WTC11 (cell line): ENCODE measurements at regions not wholly inside any gene's neighbourhood (a gene's known extent, or its start where the extent isn't known, plus 50 kb on each side); places are given as distances from the start of the nearest gene placed in this dataset.

ENCODE experiments used
- CTCF ChIP-seq: fragments of 200-600 bp; IDR thresholded peaks from 2 replicates; pipeline ENCODE4 v1.8.0; 2022; ENCODE audit warnings: antibody characterized with exemption
- FOXP4 ChIP-seq: sonication (generic); formaldehyde crosslinking; IDR thresholded peaks from 2 replicates; pipeline ENCODE4 v1.8.0; 2022; ENCODE audit warnings: mild to moderate bottlenecking, missing genetic modification reagents
- HMGXB4 ChIP-seq: sonication (generic); formaldehyde crosslinking; IDR thresholded peaks from 2 replicates; pipeline ENCODE4 v1.8.1; 2023; ENCODE audit warnings: mild to moderate bottlenecking, moderate library complexity, missing genetic modification reagents
- JAZF1 ChIP-seq: fragments of 250-450 bp; sonication (Bioruptor Pico); IDR thresholded peaks from 2 replicates; pipeline ENCODE4 v1.9.0; 2021; ENCODE audit warnings: moderate library complexity, mild to moderate bottlenecking, inconsistent platforms
- JUN ChIP-seq: sonication (generic); formaldehyde crosslinking; IDR thresholded peaks from 2 replicates; pipeline ENCODE4 v1.8.0; 2023; ENCODE audit warnings: mild to moderate bottlenecking, missing genetic modification reagents
- NR2C2 ChIP-seq: sonication (generic); formaldehyde crosslinking; IDR thresholded peaks from 2 replicates; pipeline ENCODE4 v1.8.0; 2022; ENCODE audit warnings: mild to moderate bottlenecking, missing genetic modification reagents
- SP1 ChIP-seq: sonication (generic); formaldehyde crosslinking; conservative IDR thresholded peaks from 2 replicates; pipeline ENCODE4 v1.8.1; 2022; ENCODE audit warnings: missing genetic modification reagents
- ZNF532 ChIP-seq: fragments of 250-450 bp; sonication (Bioruptor Pico); IDR thresholded peaks from 2 replicates; pipeline ENCODE4 v1.9.0; 2021; ENCODE audit warnings: mild to moderate bottlenecking, borderline replicate concordance

GRCh38 chr3:31027914-31028313, 133.5 kb upstream of the GADL1 start:
- no peak for TF ChIP-seq CTCF
- TF ChIP-seq SP1 (CRISPR knock-in tag), result no peak
- TF ChIP-seq NR2C2 (CRISPR knock-in tag), result no peak
- no peak for TF ChIP-seq JAZF1 (CRISPR knock-in tag)
- TF ChIP-seq ZNF532 (CRISPR knock-in tag), result no peak
- no peak for TF ChIP-seq FOXP4 (CRISPR knock-in tag)
- no peak for TF ChIP-seq JUN (CRISPR knock-in tag)
- no peak for TF ChIP-seq HMGXB4 (CRISPR knock-in tag)
